ENCODE measurements at regions not wholly inside any gene's neighbourhood (a gene's known extent, or its start where the extent isn't known, plus 50 kb on each side); places are given as distances from the start of the nearest gene placed in this dataset.

GRCh38 chr6:23417133-23417532 lies 708.9 kb upstream of the NRSN1 start:
- DNase-seq (ENCODE audit: low read depth) = no peak

- DNase-seq (ENCODE audit: low read depth) = no peak
Observed at GRCh38 chr6:23418095-23418494, 707.9 kb upstream of the NRSN1 start.

GRCh38 chr6:23419046-23419445 lies 707.0 kb upstream of the NRSN1 start:
- no peak for DNase-seq (ENCODE audit: low read depth)

DNA sequence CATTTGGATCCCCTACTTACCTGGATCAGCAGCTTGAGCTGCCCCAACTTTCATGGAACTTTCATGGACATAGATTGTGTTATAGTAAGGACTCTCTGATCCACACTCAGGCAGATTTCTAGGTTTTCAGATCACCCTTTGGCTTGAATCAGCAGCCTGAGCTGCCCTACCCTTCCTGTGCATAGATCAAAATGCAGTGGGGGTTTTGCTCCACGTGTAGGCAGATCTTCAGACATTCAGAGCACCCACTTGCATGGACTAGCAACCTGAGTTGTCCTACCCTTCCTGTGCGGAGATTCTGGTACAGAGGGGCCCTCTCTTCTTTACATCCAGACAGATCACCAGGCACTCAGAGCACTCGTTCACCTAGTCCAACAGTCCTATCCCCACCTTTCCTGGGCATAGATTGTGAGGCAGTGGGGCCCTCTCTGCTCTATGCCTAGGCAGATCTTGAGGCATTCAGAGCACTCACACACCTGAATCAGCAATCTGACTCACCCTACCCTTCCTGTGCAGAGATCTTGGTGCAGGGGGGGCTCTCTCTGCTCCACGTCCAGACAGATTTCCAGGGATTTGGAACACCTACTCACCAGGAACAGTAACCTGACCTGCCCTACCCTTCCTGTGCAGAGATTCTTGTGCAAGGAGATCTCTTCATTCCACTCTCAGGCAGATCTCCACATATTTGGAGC lies 705.2 kb upstream of the NRSN1 start:
- DNase-seq (ENCODE audit: low read depth) = no peak

GRCh38 chr6:23424584-23424983 lies 701.4 kb upstream of the NRSN1 start:
- no peak for DNase-seq (ENCODE audit: low read depth)

DNA sequence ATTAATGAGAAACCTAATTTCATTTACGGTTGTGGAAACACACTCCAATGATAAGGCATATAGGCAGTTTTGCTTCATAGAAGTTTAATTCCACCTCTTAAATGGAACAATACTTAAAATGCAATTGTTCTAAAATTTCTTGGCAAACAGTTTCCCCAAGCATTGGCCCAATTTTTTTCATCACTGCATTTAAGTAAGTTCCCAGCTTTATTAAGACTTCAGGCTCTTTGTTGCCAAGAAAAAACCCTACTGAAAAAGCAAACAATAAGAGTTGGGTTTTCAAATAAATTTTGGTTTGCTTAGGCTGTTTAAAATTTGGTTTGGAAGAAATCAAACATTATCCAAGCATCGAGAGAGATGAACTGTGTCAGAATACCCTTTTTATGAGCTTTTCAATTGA lies 690.9 kb upstream of the NRSN1 start:
- no peak for DNase-seq (ENCODE audit: low read depth)

DNA sequence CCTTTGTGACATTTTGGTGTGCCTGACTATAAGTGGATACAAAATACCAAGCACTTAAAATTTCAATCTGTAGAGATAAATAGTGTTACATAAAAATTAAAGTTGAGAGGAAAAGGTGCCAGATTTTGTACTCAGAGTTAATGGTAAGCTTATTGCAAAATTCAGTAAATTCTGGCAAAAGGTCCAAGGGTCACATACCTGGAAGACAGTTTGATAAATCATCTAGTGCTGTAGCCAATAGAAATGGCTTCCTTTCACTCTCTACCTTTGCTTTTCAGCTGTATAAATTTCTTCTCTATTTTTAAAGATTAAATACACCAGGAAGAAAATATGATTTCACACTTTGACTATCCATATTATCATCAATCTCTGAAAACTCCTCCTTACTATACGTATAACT lies 690.2 kb upstream of the NRSN1 start:
- DNase-seq (ENCODE audit: low read depth) = no peak

DNA sequence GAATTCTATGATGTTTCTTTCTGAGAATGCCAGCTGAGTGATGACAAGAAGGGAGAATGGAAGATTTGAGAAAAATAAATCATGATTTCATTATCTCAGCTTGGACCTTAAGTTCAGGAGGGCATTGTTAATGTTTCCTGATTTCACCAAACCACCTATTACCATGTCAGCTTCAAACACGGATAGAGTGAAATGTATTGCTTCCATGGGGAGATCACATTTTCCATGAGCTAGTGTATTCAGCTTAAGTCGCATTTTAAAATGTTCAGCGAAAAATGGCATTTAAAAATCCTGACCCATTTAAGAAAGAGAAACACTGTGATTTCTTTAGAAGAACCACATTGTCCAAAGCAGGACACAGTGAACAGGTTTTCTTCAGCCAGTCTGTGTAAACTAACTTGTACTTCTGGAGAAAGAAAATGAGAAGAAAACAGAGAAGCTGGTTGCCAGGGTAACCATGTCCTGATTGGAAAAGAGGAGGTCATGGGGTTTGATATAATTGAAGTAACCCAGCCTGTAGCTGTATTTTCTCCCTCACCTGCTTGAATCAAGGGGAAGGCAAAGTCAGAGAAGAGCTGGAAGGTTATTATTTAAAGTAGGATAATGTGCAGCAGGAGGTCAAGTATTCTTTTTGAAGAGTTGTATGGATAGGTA lies 684.1 kb upstream of the NRSN1 start:
- no peak for DNase-seq (ENCODE audit: low read depth)

GRCh38 chr6:23445157-23445710 lies 680.8 kb upstream of the NRSN1 start:
- no peak for DNase-seq (ENCODE audit: low read depth)

- peak; percentile 49 for DNase-seq (ENCODE audit: low read depth)
Observed at GRCh38 chr6:23446469-23446967, 679.5 kb upstream of the NRSN1 start.

DNA sequence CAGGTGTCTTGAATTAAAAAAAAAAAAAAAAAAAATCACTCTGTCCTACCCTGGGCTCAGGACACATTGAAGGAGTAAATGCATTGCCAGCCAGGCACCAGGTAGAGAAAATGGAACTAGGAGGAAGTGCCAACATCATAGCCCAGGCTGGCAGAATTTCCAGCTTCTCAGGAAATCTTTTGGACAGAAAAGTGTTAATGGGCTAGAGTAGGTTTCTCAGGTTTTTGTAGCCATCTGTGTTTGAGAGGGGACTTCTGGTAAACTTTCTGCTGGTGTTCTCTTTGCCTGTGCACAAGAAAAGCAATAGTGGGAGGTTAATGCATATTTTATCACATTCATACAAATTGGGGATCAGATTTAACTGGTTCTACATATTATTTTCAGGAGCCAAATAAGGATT lies 678.3 kb upstream of the NRSN1 start:
- DNase-seq (ENCODE audit: low read depth) = no peak

DNA sequence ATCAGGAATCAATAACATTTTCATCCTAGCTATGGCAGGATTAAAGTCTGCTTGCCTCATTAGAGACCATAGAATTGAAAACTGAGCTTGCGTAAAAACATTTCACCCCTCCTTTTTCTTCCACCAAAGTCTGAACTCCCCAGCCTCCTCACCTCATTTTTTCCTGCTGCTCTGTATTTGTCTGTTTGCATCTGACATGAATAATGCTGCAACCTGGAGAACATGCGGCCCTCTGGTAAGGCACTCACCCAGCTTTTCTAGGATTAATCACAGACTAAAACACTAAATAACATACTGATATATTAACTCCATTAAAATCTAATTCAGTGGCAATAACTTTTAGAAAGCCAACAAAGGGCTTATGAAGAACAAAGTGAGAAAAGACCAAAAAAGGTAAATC lies 677.7 kb upstream of the NRSN1 start:
- no peak for DNase-seq (ENCODE audit: low read depth)

GRCh38 chr6:23454080-23454976 lies 671.7 kb upstream of the NRSN1 start:
- peak; percentile 60 for DNase-seq (ENCODE audit: low read depth)

DNA sequence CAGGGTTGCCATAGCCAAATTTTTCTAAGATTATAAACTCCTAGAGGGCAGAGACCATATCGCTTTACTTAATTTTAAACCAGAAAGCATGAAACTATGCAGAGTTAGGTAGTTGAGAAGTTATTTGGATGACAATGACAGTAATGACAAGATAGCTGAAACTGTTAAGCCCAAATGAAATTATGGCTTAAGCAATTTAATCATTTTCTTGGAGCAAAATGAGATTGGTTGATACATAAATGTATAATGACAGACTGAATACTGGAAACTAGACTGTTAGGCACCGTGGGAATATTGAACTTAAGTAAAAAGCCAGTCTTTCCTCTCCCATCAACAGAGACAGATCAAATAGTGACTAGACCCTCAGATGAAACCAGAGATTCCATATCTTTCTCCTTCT lies 670.3 kb upstream of the NRSN1 start:
- no peak for DNase-seq (ENCODE audit: low read depth)

GRCh38 chr6:23456396-23456795 lies 669.6 kb upstream of the NRSN1 start:
- DNase-seq (ENCODE audit: low read depth) = no peak

DNA sequence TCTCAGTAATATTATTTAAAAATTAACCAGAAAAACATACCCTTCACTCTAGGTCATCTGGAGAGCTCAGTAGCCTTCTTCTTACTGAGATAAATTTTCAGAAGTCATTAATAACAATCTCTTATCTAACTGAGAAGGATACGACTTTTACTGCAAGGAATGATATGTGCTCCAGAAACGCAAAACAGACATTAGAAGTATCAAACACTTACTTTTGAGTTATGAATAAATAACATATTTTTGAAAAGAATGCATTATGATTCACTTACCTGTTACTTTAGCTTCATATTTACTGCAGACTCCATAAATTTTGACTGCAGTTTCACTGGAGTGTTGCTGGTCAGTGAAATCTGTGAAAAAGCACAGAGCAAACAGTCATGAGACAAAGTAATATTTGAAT lies 668.7 kb upstream of the NRSN1 start:
- no peak for DNase-seq (ENCODE audit: low read depth)

DNA sequence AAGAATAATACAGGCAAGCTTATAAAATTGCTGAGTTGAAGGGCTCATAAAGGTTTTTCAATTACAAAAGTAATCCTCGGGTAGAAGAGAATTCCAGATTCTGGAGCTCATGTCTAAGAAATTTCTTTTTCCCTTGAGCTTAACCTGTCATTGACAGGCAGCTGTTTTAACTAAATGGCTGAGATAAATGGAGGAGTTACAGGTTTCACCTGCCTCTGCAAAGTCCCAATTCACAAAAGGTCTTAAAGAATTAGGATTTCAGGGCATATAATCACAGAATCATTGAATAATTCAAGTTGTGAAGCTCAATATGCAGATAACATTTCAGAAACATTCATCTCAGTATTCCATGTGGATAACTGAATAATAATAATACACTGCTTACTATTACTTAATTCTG lies 660.1 kb upstream of the NRSN1 start:
- DNase-seq (ENCODE audit: low read depth) = no peak

GRCh38 chr6:23477586-23477985 lies 648.4 kb upstream of the NRSN1 start:
- DNase-seq (ENCODE audit: low read depth) = no peak

GRCh38 chr6:23478312-23478711 lies 647.7 kb upstream of the NRSN1 start:
- DNase-seq (ENCODE audit: low read depth) = no peak

DNA sequence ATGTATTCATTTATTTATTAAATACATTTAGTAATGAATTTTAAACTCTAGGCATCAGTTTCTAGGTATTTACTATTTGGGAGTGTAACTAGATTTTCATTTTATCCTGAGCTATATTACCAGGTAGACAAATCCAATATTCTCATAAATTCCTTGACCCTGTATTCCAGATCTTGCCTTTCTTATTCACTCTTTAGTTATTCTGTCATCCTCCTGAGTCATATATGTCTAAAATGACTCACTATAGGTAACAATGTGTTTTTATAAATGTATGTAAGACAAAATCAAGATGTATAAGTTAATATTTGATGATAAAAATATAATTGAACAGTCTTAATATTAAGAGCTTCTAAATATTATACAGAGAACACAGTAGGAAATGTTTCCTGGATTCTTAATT lies 642.1 kb upstream of the NRSN1 start:
- no peak for DNase-seq (ENCODE audit: low read depth)

DNA sequence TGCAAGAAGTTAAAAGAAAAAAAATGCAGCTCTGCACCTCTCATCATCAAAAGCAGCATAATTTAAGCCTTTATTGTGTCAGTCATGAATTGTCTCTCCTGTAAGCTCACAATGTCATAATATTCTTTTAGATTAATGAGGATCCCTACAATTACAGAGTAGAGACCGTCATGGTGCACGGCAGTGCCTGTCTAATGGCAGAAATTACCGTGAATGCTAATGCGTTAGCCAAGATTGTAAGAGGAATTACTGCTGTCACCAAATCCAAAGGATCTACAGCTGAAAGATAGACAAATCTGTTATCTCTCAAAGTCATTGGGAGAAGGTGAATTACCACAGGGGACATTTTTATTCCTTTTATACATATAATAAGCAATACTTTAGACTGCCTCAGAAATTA lies 631.6 kb upstream of the NRSN1 start:
- DNase-seq (ENCODE audit: low read depth) = no peak

GRCh38 chr6:23498013-23498412 lies 628.0 kb upstream of the NRSN1 start:
- no peak for DNase-seq (ENCODE audit: low read depth)

Measured in M059J (cell line).